ENCODE measurements at regions not wholly inside any gene's neighbourhood (a gene's known extent, or its start where the extent isn't known, plus 50 kb on each side); places are given as distances from the start of the nearest gene placed in this dataset.

- Histone ChIP-seq H3K9ac (no peak overlapping the region), H3K36me3 (ENCODE audit: insufficient read depth) (no peaks in the 10 kb centered on the region), H2AFZ (ENCODE audit: low read depth) (no peak overlapping the region), H3K79me2 (ENCODE audit: insufficient read depth, low read depth) (no peaks in the 10 kb centered on the region), H4K20me1 (ENCODE audit: insufficient read depth) (no peaks in the 10 kb centered on the region), H3K4me1 (ENCODE audit: low read depth, poor library complexity, severe bottlenecking) (no peaks in the 10 kb centered on the region), H3K27me3 (ENCODE audit: insufficient read depth, low read depth) (no peaks in the 10 kb centered on the region), H3K4me2 (no peak overlapping the region), H3K27ac (no peak overlapping the region), H3K4me3 (IDR thresholded peaks at IDR 0.05; ENCODE audit: insufficient read depth, low read depth, low read length) (no peak overlapping the region)
- no peak for TF ChIP-seq CTCF (conservative IDR thresholded peaks at IDR 0.05; ENCODE audit: low read depth, low read length)
Measured at GRCh38 chrX:68929332-68930150, 100.7 kb downstream of the EFNB1 start.

DNA sequence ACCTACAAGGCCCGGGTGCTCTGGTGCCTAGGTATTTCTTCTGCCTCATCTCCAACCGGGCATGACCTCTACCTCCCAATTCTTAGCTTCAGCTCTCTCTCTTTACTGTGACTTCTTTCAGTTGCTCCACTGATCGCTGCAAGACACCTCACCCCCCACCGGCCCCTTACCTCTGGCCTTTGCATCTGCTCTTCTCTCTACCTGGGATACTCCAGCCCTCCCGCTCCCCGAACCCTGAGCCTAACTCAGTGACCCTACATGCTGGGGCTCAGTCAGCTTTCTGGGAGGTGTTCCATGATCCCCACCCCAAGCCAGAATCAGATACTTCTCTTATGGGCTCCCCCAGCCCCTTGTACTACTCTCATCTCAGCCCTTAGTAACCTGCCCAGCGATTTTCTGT lies 99.6 kb downstream of the EFNB1 start:
- no peaks in the 10 kb centered on the region for H3K4me1 ChIP-seq (ENCODE audit: low read depth, poor library complexity, severe bottlenecking)
- no peaks in the 10 kb centered on the region for H4K20me1 ChIP-seq (ENCODE audit: insufficient read depth)
- no peak overlapping the region for H3K9ac ChIP-seq
- H3K4me2 ChIP-seq: no peak overlapping the region
- H3K27me3 ChIP-seq (ENCODE audit: insufficient read depth, low read depth): no peaks in the 10 kb centered on the region
- H3K27ac ChIP-seq: no peak overlapping the region
- no peak overlapping the region for H3K4me3 ChIP-seq (IDR thresholded peaks at IDR 0.05; ENCODE audit: insufficient read depth, low read depth, low read length)
- H3K36me3 ChIP-seq (ENCODE audit: insufficient read depth): no peaks in the 10 kb centered on the region
- no peaks in the 10 kb centered on the region for H3K79me2 ChIP-seq (ENCODE audit: insufficient read depth, low read depth)
- TF ChIP-seq CTCF (conservative IDR thresholded peaks at IDR 0.05; ENCODE audit: low read depth, low read length): no peak
- no peak overlapping the region for H2AFZ ChIP-seq (ENCODE audit: low read depth)

- Histone ChIP-seq H3K27me3 (ENCODE audit: insufficient read depth, low read depth) (no peaks in the 10 kb centered on the region), H3K79me2 (ENCODE audit: insufficient read depth, low read depth) (no peaks in the 10 kb centered on the region), H3K4me3 (IDR thresholded peaks at IDR 0.05; ENCODE audit: insufficient read depth, low read depth, low read length) (no peak overlapping the region), H4K20me1 (ENCODE audit: insufficient read depth) (no peaks in the 10 kb centered on the region), H3K27ac (no peak overlapping the region), H3K36me3 (ENCODE audit: insufficient read depth) (no peaks in the 10 kb centered on the region), H2AFZ (ENCODE audit: low read depth) (no peak overlapping the region), H3K4me1 (ENCODE audit: low read depth, poor library complexity, severe bottlenecking) (no peaks in the 10 kb centered on the region), H3K4me2 (no peak overlapping the region), H3K9ac (no peak overlapping the region)
- TF ChIP-seq CTCF (conservative IDR thresholded peaks at IDR 0.05; ENCODE audit: low read depth, low read length): no peak
Measured at GRCh38 chrX:68927178-68927577, 98.4 kb downstream of the EFNB1 start.

- Histone ChIP-seq H3K27ac (no peak overlapping the region), H3K36me3 (ENCODE audit: insufficient read depth) (no peaks in the 10 kb centered on the region), H3K4me1 (ENCODE audit: low read depth, poor library complexity, severe bottlenecking) (no peaks in the 10 kb centered on the region), H3K4me2 (no peak overlapping the region), H3K4me3 (IDR thresholded peaks at IDR 0.05; ENCODE audit: insufficient read depth, low read depth, low read length) (no peak overlapping the region), H2AFZ (ENCODE audit: low read depth) (no peak overlapping the region), H3K9ac (no peak overlapping the region), H3K79me2 (ENCODE audit: insufficient read depth, low read depth) (no peaks in the 10 kb centered on the region), H4K20me1 (ENCODE audit: insufficient read depth) (no peaks in the 10 kb centered on the region), H3K27me3 (ENCODE audit: insufficient read depth, low read depth) (no peaks in the 10 kb centered on the region)
- TF ChIP-seq CTCF (conservative IDR thresholded peaks at IDR 0.05; ENCODE audit: low read depth, low read length): no peak
Measured at GRCh38 chrX:68923147-68923546, 94.3 kb downstream of the EFNB1 start.

Data from KMS-11 (cell line).